Fibroblast of skin of left quadriceps (primary cell): ENCODE measurements at regions not wholly inside any gene's neighbourhood (a gene's known extent, or its start where the extent isn't known, plus 50 kb on each side); places are given as distances from the start of the nearest gene placed in this dataset.
A peak's percentile ranks its signal among the peaks of the same experiment; 100 is the strongest.
"Not testable (repeated sequence)": the region's sequence is repeated elsewhere in the genome, so short reads cannot be mapped to it uniquely, and the experiment has no call there.

ENCODE experiments used
- DNase-seq, 2 experiments: peaks; one replicate each; pipeline ENCODE4 v3.0.0-alpha.2; 2013; ENCODE audit warnings: low read depth in 2 of 2

DNA sequence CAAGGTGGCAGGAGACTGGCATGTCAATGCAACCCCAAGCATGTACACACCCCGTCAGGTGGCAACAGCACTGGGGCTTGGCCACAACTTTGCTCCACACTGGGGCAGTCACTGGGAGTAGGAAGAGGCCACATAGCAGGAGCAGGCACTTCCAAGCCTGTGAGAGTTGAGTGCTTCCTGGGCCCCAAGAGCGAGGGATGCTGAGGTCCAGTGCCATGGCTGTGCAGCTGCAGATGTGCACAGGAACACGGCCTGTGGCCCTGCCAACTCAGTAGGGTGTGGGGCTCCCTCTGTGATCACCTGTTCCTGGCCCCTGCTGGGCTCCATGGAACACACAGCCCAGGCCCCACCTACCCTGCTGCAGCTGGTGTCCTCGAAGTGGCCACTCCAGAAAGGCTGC lies 932.8 kb upstream of the SORCS1 start:
- no peak for DNase-seq

GRCh38 chr10:108095932-108096925 lies 931.7 kb upstream of the SORCS1 start:
- no peak for DNase-seq

DNA sequence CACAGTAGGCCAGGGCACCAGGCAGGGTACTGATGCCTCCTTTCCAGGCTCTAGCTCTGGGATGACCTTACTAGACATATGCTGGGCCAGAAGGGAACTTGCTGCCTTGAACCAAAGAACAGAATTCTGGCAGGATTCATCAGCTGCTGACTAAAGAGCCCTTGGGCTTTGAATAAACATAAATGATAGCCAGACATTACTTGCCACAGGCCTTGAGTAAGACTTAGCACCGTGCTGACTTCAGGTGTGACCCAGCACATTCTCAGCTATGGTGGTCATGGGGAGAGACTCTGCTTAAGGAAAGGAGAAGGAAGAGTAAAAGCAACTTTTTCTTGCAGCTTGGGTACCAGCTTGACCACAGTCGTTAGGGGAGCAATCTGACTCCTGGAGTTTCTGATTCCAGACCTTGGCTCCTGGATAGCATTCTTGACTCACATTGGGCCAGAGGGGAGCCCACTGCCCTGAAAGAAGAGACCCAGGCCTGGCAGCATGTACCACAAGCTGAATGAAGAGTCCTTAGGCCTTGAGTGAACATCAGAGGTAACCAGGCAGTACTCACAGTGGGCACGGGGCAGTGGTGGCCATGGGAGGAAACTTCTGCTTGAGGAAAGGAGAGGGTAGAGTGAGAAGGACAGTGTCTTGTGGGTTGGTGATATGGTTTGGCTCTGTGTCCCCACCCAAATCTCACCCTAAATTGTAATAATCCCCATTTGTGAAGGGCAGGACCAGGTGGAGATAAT lies 926.1 kb upstream of the SORCS1 start:
- no peak for DNase-seq

- DNase-seq, result no peak
Observed at GRCh38 chr10:108086502-108086901, 922.0 kb upstream of the SORCS1 start.

GRCh38 chr10:108082596-108082995 lies 918.1 kb upstream of the SORCS1 start:
- DNase-seq, result no peak

- DNase-seq, result no peak
Observed at GRCh38 chr10:108078263-108078662, 913.8 kb upstream of the SORCS1 start.

- DNase-seq, result no peak
Observed at GRCh38 chr10:108072466-108072865, 908.0 kb upstream of the SORCS1 start.

DNA sequence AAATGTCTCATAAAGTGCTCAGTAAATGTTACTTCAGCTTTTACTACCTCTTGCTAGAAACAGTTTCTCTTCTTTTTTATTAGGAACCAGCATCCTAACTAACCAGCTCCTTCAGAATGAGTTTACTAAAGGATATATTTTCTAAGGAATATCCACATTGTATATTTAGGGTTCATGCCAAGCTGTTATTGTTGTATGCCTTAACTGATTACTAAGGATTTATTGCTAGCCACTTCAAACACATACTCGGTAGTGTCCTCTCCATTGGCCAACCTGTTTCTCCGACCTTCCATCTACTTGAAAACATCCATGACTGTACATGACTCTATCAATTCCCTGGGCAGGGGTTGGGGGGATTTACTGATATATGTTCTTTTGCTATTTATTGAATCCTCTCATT lies 906.3 kb upstream of the SORCS1 start:
- no peak for DNase-seq

DNA sequence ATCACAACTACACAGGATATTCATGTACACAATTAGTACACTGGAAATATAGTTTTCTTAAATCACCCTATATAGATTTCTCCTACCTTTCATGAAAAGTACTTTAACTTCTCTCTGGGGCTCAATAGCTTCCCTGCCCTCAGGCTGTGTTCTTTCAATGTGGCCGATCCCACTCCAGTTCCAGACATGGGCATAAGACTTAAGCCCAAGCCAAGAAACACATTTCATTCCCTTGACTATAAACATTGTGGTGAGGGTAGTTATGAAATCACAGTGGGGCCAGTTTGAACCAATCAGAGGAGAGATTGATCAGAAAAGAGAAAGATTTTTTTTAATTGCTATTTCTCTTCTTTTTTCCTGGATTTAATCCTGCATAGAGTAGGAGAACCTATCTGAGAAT lies 904.6 kb upstream of the SORCS1 start:
- no peak for DNase-seq

GRCh38 chr10:108064746-108065260 lies 900.3 kb upstream of the SORCS1 start:
- no peak for DNase-seq

DNA sequence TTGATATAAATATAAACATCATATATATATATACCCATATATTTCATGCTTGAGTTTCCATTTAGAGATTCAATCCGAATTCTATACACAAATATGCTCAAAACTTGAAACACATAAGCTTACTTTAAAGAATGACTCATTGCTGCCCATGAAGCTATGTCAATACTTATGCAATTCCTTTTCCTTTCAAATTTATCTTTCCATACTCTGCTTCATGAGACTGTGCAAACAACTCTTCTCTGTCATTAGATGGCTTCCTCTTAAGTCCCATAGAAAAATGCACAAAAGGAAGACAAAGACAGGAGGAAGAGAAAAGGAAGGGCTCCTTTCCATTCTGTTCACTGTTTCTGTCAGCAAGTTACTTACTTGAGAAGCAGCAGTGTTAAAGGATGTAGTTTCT lies 895.7 kb upstream of the SORCS1 start:
- no peak for DNase-seq

GRCh38 chr10:108055506-108055905 lies 891.0 kb upstream of the SORCS1 start:
- DNase-seq, result no peak

- peak; percentile 10 to 11 for DNase-seq
Observed at GRCh38 chr10:108052981-108053380, 888.5 kb upstream of the SORCS1 start.

DNA sequence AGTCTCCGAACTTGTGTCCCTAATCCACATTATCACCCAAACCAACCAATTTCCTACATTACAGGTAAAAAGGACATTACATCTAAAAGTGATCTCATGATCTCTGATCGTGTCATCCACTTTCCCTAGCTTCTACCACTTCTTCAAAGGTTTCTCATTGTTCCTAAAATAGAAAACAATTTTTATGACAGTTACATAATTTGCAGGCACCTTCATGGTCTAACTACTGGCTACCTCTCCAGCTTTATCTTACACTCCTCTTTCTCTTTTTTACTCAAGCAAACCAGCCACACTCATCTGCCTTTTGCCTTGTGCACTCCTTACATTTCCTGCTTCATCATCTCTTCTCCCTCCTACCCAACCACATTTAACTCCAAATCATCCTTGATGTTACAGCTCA lies 886.7 kb upstream of the SORCS1 start:
- DNase-seq, result no peak

GRCh38 chr10:108050626-108051025 lies 886.1 kb upstream of the SORCS1 start:
- no peak for DNase-seq

- no peak for DNase-seq
Observed at GRCh38 chr10:108049668-108050067, 885.2 kb upstream of the SORCS1 start.

GRCh38 chr10:108048898-108049297 lies 884.4 kb upstream of the SORCS1 start:
- no peak for DNase-seq

DNA sequence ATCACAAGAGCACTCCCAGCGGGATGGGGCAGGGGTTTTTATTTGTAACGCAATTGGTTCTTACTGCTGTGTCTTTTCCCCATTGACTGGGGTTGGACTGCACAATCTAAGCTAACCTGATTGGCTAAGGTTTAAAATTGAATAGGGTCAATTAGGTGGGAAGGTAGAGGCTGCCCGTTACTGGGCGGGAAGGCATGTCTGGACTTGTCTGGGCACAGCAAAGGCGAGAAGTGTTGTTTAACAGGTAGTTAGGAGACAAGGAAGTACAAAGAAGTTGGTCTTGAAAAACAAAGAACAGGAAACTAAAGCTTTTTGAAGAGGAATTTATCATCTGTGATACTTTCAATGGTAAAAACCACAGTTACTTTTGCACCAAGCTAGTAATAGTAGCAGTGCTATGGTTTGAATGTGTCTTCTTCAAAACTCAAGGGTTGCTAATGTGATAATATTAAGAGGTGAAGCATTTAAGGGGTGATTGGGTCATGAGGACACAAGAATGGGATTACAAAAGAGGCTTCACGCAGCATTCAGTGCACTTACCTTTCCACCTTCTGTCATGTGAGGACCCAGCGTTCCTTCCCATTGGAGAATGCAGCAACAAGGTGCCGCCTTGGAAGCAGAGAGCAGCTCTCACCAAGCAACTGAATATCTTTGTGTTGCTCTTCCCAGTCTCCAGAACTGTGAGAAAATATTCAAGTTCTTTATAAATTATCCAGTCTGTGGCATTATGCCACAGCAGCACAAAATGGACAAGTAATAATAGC lies 875.5 kb upstream of the SORCS1 start:
- DNase-seq, result no peak

DNA sequence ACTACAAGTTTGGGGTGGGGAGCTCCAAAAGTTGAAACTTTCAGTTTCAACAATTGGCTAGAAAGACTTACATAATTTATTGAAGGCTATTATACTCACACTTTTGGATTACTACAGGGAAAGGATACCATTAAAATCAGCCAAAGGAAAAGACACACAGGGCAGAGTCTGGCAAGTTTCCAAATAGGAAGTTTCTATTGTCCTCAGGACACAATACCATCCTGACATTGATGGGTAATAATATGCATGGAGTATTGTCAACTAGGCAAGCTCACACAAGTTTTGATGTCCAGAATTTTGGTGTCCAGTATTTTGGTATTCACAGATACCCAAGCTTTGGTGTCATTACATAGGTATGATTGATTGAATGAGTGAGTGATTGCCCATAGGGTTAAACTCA lies 872.6 kb upstream of the SORCS1 start:
- DNase-seq, result no peak

GRCh38 chr10:108036265-108036664 lies 871.8 kb upstream of the SORCS1 start:
- DNase-seq, result no peak

GRCh38 chr10:108034829-108035228 lies 870.3 kb upstream of the SORCS1 start:
- no peak for DNase-seq

DNA sequence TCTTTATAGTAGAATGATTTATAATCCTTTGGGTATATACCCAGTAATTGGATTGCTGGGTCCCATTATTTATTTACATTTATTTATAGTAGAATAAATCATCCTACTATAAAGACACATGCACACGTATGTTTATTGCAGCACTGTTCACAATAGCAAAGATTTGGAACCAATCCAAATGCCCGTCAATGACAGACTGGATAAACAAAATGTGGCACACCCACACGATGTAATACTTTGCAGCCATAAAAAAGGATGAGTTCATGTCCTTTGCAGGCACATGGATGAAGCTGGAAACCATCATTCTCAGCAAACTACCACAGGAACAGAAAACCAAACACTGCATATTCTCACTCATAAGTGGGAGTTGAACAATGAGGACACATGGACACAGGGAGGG lies 869.0 kb upstream of the SORCS1 start:
- DNase-seq, result not testable (repeated sequence)
